ENCODE measurements at regions not wholly inside any gene's neighbourhood (a gene's known extent, or its start where the extent isn't known, plus 50 kb on each side); places are given as distances from the start of the nearest gene placed in this dataset.

- DNase-seq (ENCODE audit: low read depth), result no peak
- no peak overlapping the region for H3K4me3 ChIP-seq (replicated peaks; ENCODE audit: low read depth, low read length)
- no peak for TF ChIP-seq CTCF (IDR thresholded peaks at IDR 0.05; ENCODE audit: low read length, missing control alignments)
Measured at GRCh38 chr4:181549576-181550188, 693.5 kb upstream of the TENM3 start.

GRCh38 chr4:181550381-181550780 is 692.8 kb upstream of the TENM3 start:
- no peak overlapping the region for H3K4me3 ChIP-seq (replicated peaks; ENCODE audit: low read depth, low read length)
- TF ChIP-seq CTCF (IDR thresholded peaks at IDR 0.05; ENCODE audit: low read length, missing control alignments), result no peak
- no peak for DNase-seq (ENCODE audit: low read depth)

GRCh38 chr4:181559637-181560036 is 683.6 kb upstream of the TENM3 start:
- H3K4me3 ChIP-seq (replicated peaks; ENCODE audit: low read depth, low read length), result no peak overlapping the region
- DNase-seq (ENCODE audit: low read depth), result no peak
- TF ChIP-seq CTCF (IDR thresholded peaks at IDR 0.05; ENCODE audit: low read length, missing control alignments), result no peak

- DNase-seq (ENCODE audit: low read depth), result no peak
- no peak overlapping the region for H3K4me3 ChIP-seq (replicated peaks; ENCODE audit: low read depth, low read length)
- no peak for TF ChIP-seq CTCF (IDR thresholded peaks at IDR 0.05; ENCODE audit: low read length, missing control alignments)
Measured at GRCh38 chr4:181562399-181562798, 680.8 kb upstream of the TENM3 start.

- H3K4me3 ChIP-seq (replicated peaks; ENCODE audit: low read depth, low read length), result no peak overlapping the region
- DNase-seq (ENCODE audit: low read depth), result no peak
- TF ChIP-seq CTCF (IDR thresholded peaks at IDR 0.05; ENCODE audit: low read length, missing control alignments), result no peak
Measured at GRCh38 chr4:181564625-181565024, 678.6 kb upstream of the TENM3 start.

GRCh38 chr4:181566490-181566889 is 676.7 kb upstream of the TENM3 start:
- DNase-seq (ENCODE audit: low read depth), result peak; percentile 5
- H3K4me3 ChIP-seq (replicated peaks; ENCODE audit: low read depth, low read length), result no peak overlapping the region
- TF ChIP-seq CTCF (IDR thresholded peaks at IDR 0.05; ENCODE audit: low read length, missing control alignments), result no peak

GRCh38 chr4:181569553-181569952 is 673.6 kb upstream of the TENM3 start:
- no peak overlapping the region for H3K4me3 ChIP-seq (replicated peaks; ENCODE audit: low read depth, low read length)
- TF ChIP-seq CTCF (IDR thresholded peaks at IDR 0.05; ENCODE audit: low read length, missing control alignments), result peak; percentile 63
- DNase-seq (ENCODE audit: low read depth), result peak; percentile 65
